ENCODE measurements at regions not wholly inside any gene's neighbourhood (a gene's known extent, or its start where the extent isn't known, plus 50 kb on each side); places are given as distances from the start of the nearest gene placed in this dataset.

DNA sequence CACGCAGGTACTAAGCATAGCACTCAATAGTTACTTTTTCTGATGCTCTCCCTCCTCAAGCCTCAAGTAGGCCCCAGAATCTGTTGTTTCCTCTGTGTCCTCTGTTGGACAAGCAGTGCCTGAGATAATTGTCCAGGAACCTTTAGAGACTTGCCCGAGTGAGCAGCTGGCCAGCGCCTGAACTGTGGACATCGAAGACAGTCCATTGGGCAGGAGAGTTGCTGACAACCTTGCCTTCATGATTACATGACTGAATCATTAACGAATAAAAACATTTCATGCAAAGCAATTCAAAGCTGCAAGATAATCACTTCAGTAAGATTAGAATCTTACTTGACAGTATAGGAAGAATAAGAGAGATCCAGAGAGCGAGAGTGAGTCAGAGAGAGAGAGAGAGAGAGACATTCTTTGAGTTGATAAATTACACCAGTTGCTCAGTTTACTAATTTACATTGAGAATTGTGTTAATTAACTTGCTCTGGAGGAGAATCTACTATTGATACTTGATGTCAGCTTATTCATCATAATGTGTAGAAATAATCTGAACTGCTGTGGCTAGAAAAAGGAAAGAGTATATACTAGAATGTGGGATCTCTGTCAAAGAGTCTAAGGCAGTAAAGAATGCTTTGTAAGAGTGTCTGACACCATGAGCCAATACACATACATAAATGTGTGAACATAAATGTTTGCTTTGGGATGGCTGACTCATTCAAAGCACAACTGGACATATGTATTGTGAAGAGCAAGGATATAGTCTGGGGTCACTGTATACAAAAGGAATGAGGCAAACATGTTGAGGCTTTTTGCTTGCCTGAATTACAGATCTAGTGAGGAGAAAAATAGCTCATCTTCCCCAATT, 216.0 kb downstream of the ZNF326 start:
- TF ChIP-seq, protein P1, sequence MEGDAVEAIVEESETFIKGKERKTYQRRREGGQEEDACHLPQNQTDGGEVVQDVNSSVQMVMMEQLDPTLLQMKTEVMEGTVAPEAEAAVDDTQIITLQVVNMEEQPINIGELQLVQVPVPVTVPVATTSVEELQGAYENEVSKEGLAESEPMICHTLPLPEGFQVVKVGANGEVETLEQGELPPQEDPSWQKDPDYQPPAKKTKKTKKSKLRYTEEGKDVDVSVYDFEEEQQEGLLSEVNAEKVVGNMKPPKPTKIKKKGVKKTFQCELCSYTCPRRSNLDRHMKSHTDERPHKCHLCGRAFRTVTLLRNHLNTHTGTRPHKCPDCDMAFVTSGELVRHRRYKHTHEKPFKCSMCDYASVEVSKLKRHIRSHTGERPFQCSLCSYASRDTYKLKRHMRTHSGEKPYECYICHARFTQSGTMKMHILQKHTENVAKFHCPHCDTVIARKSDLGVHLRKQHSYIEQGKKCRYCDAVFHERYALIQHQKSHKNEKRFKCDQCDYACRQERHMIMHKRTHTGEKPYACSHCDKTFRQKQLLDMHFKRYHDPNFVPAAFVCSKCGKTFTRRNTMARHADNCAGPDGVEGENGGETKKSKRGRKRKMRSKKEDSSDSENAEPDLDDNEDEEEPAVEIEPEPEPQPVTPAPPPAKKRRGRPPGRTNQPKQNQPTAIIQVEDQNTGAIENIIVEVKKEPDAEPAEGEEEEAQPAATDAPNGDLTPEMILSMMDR (IDR thresholded peaks at IDR 0.05): no peak
- TF ChIP-seq POLR2A (IDR thresholded peaks at IDR 0.05) (no peak), POLR2AphosphoS5 (IDR thresholded peaks at IDR 0.05) (no peak)
